HEK293T (cell line): ENCODE measurements at regions not wholly inside any gene's neighbourhood (a gene's known extent, or its start where the extent isn't known, plus 50 kb on each side); places are given as distances from the start of the nearest gene placed in this dataset.

Source experiments
- ARNT ChIP-seq: fragments of 450-650 bp; IDR thresholded peaks from 2 replicates; pipeline ENCODE4 v1.6.1; 2017; ENCODE audit warnings: mild to moderate bottlenecking
- ELF4 ChIP-seq: fragments of 450-650 bp; IDR thresholded peaks from 2 replicates; pipeline ENCODE4 v1.6.1; 2017; ENCODE audit warnings: antibody characterized with exemption
- FOXA1 ChIP-seq: fragments of 450-650 bp; IDR thresholded peaks from 2 replicates; pipeline ENCODE4 v1.6.1; 2016; ENCODE audit warnings: mild to moderate bottlenecking
- FOXK2 ChIP-seq: fragments of 450-650 bp; IDR thresholded peaks from 2 replicates; pipeline ENCODE4 v1.6.1; 2016; ENCODE audit warnings: mild to moderate bottlenecking
- FOXM1 ChIP-seq: fragments of 450-650 bp; IDR thresholded peaks from 2 replicates; pipeline ENCODE4 v1.6.1; 2017; ENCODE audit warnings: mild to moderate bottlenecking, borderline replicate concordance
- HDGF ChIP-seq: fragments of 450-650 bp; IDR thresholded peaks from 2 replicates; pipeline ENCODE4 v1.6.1; 2017; ENCODE audit warnings: antibody characterized with exemption, borderline replicate concordance
- LEF1 ChIP-seq: fragments of 450-650 bp; IDR thresholded peaks from 2 replicates; pipeline ENCODE4 v1.6.1; 2017; ENCODE audit warnings: mild to moderate bottlenecking, borderline replicate concordance
- PKNOX1 ChIP-seq: fragments of 450-650 bp; IDR thresholded peaks from 2 replicates; pipeline ENCODE4 v1.6.1; 2016
- SP1 ChIP-seq: fragments of 450-650 bp; IDR thresholded peaks from 2 replicates; pipeline ENCODE4 v1.6.1; 2017
- SUZ12 ChIP-seq: fragments of 450-650 bp; IDR thresholded peaks from 2 replicates; pipeline ENCODE4 v1.6.1; 2016; ENCODE audit warnings: mild to moderate bottlenecking
- TARDBP ChIP-seq: fragments of 450-650 bp; IDR thresholded peaks from 2 replicates; pipeline ENCODE4 v1.6.1; 2016
- ZNF384 ChIP-seq: fragments of 450-650 bp; IDR thresholded peaks from 2 replicates; pipeline ENCODE4 v1.6.1; 2016

GRCh38 chr2:77602771-77603170 lies 80.6 kb upstream of the LRRTM4 start:
- TF ChIP-seq FOXM1 (no peak), PKNOX1 (no peak), TARDBP (no peak), SP1 (no peak), HDGF (no peak), LEF1 (no peak), ARNT (no peak), FOXA1 (no peak), FOXK2 (no peak), ZNF384 (no peak), SUZ12 (no peak), ELF4 (no peak)
